GM12878 (cell line): ENCODE measurements at regions not wholly inside any gene's neighbourhood (a gene's known extent, or its start where the extent isn't known, plus 50 kb on each side); places are given as distances from the start of the nearest gene placed in this dataset.

ENCODE experiments used
- ATAC-seq: fragments of 200-7000 bp; cut with Tn5 transposase; 3 replicates; pipeline ENCODE4 v1.9.1; 2020; ENCODE audit warnings: mild to moderate bottlenecking, moderate library complexity
- BruUV-seq: library from RNA; stranded (reverse); fragments of 400-500 nt; replicated peaks from 2 replicates; lab custom pipeline; 2021; lab: Mats Ljungman, UMichigan
- CTCF ChIA-PET: fragments of 300-600 bp; sonication (Branson Sonifier 250); formaldehyde crosslinking; extraction: SDS; loops from one replicate; lab custom pipeline; 2021; ENCODE audit warnings: inconsistent platforms; lab: Yijun Ruan, JAX
- POLR2A ChIA-PET: fragments of 350-600 bp; formaldehyde crosslinking; extraction: SDS; loops from one replicate; lab custom pipeline; 2021; ENCODE audit warnings: inconsistent platforms; lab: Charles Lee
- RAD21 ChIA-PET: fragments of 300-600 bp; sonication (Branson Sonifier 250); formaldehyde crosslinking; loops from one replicate; lab custom pipeline; 2023; ENCODE audit warnings: antibody characterized with exemption; ENCODE audit not compliant: unreplicated experiment; lab: Charles Lee
- SMC1A ChIA-PET: fragments of 300-600 bp; sonication (Branson Sonifier 250); formaldehyde crosslinking; loops from one replicate; lab custom pipeline; 2023; ENCODE audit not compliant: unreplicated experiment, uncharacterized antibody; lab: Charles Lee
- DNase-seq: peaks from one replicate; pipeline ENCODE4 v3.0.0-alpha.2; 2011; ENCODE audit warnings: low read depth, low spot score
- FAIRE-seq: peaks from 3 replicates; lab custom pipeline; 2011; peaks lifted over from hg19 to GRCh38; lab: Jason Lieb, UNC
- H2AFZ ChIP-seq: 2 replicates; pipeline ENCODE4 v1.6.0; 2011; ENCODE audit warnings: low read depth, low read length, control low read depth; ENCODE audit not compliant: control insufficient read depth
- H3K27ac ChIP-seq: 2 replicates; pipeline ENCODE4 v1.5.1; 2011; ENCODE audit warnings: control low read depth; ENCODE audit not compliant: control insufficient read depth, insufficient read depth
- H3K27me3 ChIP-seq, 2 experiments: replicated peaks in 1 of 2; 2 replicates each; pipeline versions ENCODE4 v1.6.0 to v1.6.1; 2011; ENCODE audit warnings: low read length in 1 of 2; ENCODE audit not compliant: control insufficient read depth in 2 of 2, insufficient read depth in 2 of 2
- H3K36me3 ChIP-seq, 2 experiments: 2 replicates each; pipeline ENCODE4 v1.5.1; 2011; ENCODE audit warnings: low read length in 1 of 2; ENCODE audit not compliant: control insufficient read depth in 2 of 2, insufficient read depth in 2 of 2
- H3K4me1 ChIP-seq: 2 replicates; pipeline ENCODE4 v1.6.1; 2011; ENCODE audit warnings: mild to moderate bottlenecking, low read length, moderate library complexity, mixed read lengths; ENCODE audit not compliant: control insufficient read depth, insufficient read depth
- H3K4me2 ChIP-seq: 2 replicates; pipeline ENCODE4 v1.6.0; 2011; ENCODE audit warnings: control low read depth; ENCODE audit not compliant: control insufficient read depth, insufficient read depth
- H3K4me3 ChIP-seq: fragments of 200-600 bp; sonication (generic); 2 replicates; pipeline ENCODE4 v1.5.1; 2016
- H3K79me2 ChIP-seq: 2 replicates; pipeline ENCODE4 v1.6.0; 2011; ENCODE audit warnings: low read length; ENCODE audit not compliant: control insufficient read depth, insufficient read depth
- H3K9ac ChIP-seq: 2 replicates; pipeline ENCODE4 v1.8.0; 2011; ENCODE audit warnings: low read length, control low read depth, mixed read lengths; ENCODE audit not compliant: control insufficient read depth, insufficient read depth
- H3K9me3 ChIP-seq: replicated peaks from 3 replicates; pipeline ENCODE4 v1.5.1; 2011; ENCODE audit warnings: mild to moderate bottlenecking, low read length; ENCODE audit not compliant: control insufficient read depth, insufficient read depth
- H4K20me1 ChIP-seq: 2 replicates; pipeline ENCODE4 v1.6.0; 2011; ENCODE audit not compliant: control insufficient read depth, insufficient read depth
- NFXL1 ChIP-seq: fragments of 450-650 bp; IDR thresholded peaks from 2 replicates; pipeline ENCODE4 v1.6.1; 2017; ENCODE audit warnings: antibody characterized with exemption, mild to moderate bottlenecking, borderline replicate concordance
- SRF ChIP-seq, 2 experiments: IDR thresholded peaks; 2 replicates each; pipeline ENCODE4 v1.6.1; 2011; ENCODE audit warnings: low read depth in 2 of 2, low read length in 2 of 2, mild to moderate bottlenecking in 1 of 2, moderate library complexity in 1 of 2
- STAT1 ChIP-seq: fragments of 450-650 bp; conservative IDR thresholded peaks from 2 replicates; pipeline ENCODE4 v1.6.1; 2014; ENCODE audit warnings: antibody characterized with exemption, mild to moderate bottlenecking
- ZBTB33 ChIP-seq: fragments of 450-650 bp; IDR thresholded peaks from 2 replicates; pipeline ENCODE4 v1.6.1; 2017; ENCODE audit warnings: mild to moderate bottlenecking
- in situ Hi-C: fragments of 300-500 bp; cut with MboI; formaldehyde crosslinking; loops from 9 replicates; pipeline ENCODE4 v1.14.3; 2018; ENCODE audit warnings: mixed read lengths
- intact Hi-C: fragments of 100-400 bp; cut with micrococcal nuclease; formaldehyde crosslinking; loops from one replicate; pipeline ENCODE4 v1.14.2; 2022; ENCODE audit not compliant: unreplicated experiment

- in situ Hi-C loops, result no loop called here
- TF ChIP-seq SRF (IDR thresholded peaks at IDR 0.05; ENCODE audit: low read depth in 2 of 2, low read length in 2 of 2), result no peak
- TF ChIP-seq ZBTB33, result no peak
- no peak for TF ChIP-seq STAT1
- no peak for TF ChIP-seq NFXL1
- TF ChIP-seq, all 136 proteins: peak for 0
- ATAC-seq (no peak), FAIRE-seq (peak; percentile 38), DNase-seq (no peak)
- CTCF ChIA-PET, result interaction anchor here (0.8 to 2.5 kb wide), 5 partner anchors 10 to 1169 kb away, joined by 3 to 13 read pairs (median 5); no protein-coding TSS in a partner anchor
- no peak overlapping the region for H3K4me2 ChIP-seq
- H3K79me2 ChIP-seq, result no peaks in the 10 kb centered on the region
- intact Hi-C loops, result no loop called here
- no peaks in the 10 kb centered on the region for H3K9me3 ChIP-seq
- no peak overlapping the region for H3K4me3 ChIP-seq
- no peak overlapping the region for H3K9ac ChIP-seq
- H3K27ac ChIP-seq, result no peak overlapping the region
- RAD21 ChIA-PET, result interaction anchor here (1.0 to 2.1 kb wide), 7 partner anchors 7 to 1169 kb away, joined by 3 to 7 read pairs (median 4); no protein-coding TSS in a partner anchor
- SMC1A ChIA-PET, result interaction anchor here (0.7 to 2.3 kb wide), 10 partner anchors 10 to 1164 kb away, joined by 3 to 10 read pairs (median 3); partner anchors contain the start of gene CITED2
- no peaks in the 10 kb centered on the region for H4K20me1 ChIP-seq
- POLR2A ChIA-PET, result no interaction called here
- no peak overlapping the region for H2AFZ ChIP-seq
- no TSS peak for BruUV-seq
- no peaks in the 10 kb centered on the region for H3K27me3 ChIP-seq
- H3K4me1 ChIP-seq, result no peaks in the 10 kb centered on the region
- H3K36me3 ChIP-seq, result no peaks in the 10 kb centered on the region
Measured at GRCh38 chr6:140538926-140539325, 1164.5 kb upstream of the CITED2 start.
